ENCODE measurements at regions not wholly inside any gene's neighbourhood (a gene's known extent, or its start where the extent isn't known, plus 50 kb on each side); places are given as distances from the start of the nearest gene placed in this dataset.

GRCh38 chr2:133839677-133840076, 271.4 kb upstream of the NCKAP5 start:
- H3K4me3 ChIP-seq (ENCODE audit: low read depth, low read length) = no peak overlapping the region
- no peak for TF ChIP-seq CTCF (IDR thresholded peaks at IDR 0.05; ENCODE audit: insufficient read depth, low read length, missing control alignments)
- DNase-seq (ENCODE audit: low read depth, low spot score) = no peak
- ChIA-PET POLR2A (no interaction called here), CTCF (interaction anchor here (1.4 kb wide), 1 partner anchor 60 kb away, joined by 4 read pairs; no protein-coding TSS in a partner anchor)

- POLR2A ChIA-PET = interaction anchor here (0.6 kb wide), 1 partner anchor 10 kb away, joined by 3 read pairs; no protein-coding TSS in a partner anchor
- H3K4me3 ChIP-seq (ENCODE audit: low read depth, low read length) = no peak overlapping the region
- CTCF ChIA-PET = interaction anchor here (0.7 to 1.6 kb wide), 4 partner anchors 20 to 274 kb away, joined by 3 to 5 read pairs (median 4); no protein-coding TSS in a partner anchor
- DNase-seq (ENCODE audit: low read depth, low spot score) = no peak
- TF ChIP-seq CTCF (IDR thresholded peaks at IDR 0.05; ENCODE audit: insufficient read depth, low read length, missing control alignments) = no peak
These were observed 272.5 kb upstream of the NCKAP5 start for GRCh38 chr2:133840761-133841160.

GRCh38 chr2:133841900-133842299, 273.6 kb upstream of the NCKAP5 start:
- ChIA-PET CTCF (interaction anchor here (1.0 to 5.7 kb wide), 4 partner anchors 13 to 1167 kb away, joined by 3 to 60 read pairs (median 36); no protein-coding TSS in a partner anchor), POLR2A (no interaction called here)
- TF ChIP-seq CTCF (IDR thresholded peaks at IDR 0.05; ENCODE audit: insufficient read depth, low read length, missing control alignments) = no peak
- DNase-seq (ENCODE audit: low read depth, low spot score) = peak; percentile 95
- no peak overlapping the region for H3K4me3 ChIP-seq (ENCODE audit: low read depth, low read length)

- no peak for TF ChIP-seq CTCF (IDR thresholded peaks at IDR 0.05; ENCODE audit: insufficient read depth, low read length, missing control alignments)
- POLR2A ChIA-PET = no interaction called here
- CTCF ChIA-PET = interaction anchor here (1.0 to 5.7 kb wide), 8 partner anchors 11 to 1261 kb away, joined by 3 to 60 read pairs (median 12); no protein-coding TSS in a partner anchor
- H3K4me3 ChIP-seq (ENCODE audit: low read depth, low read length) = no peak overlapping the region
- DNase-seq (ENCODE audit: low read depth, low spot score) = no peak
These were observed 274.2 kb upstream of the NCKAP5 start for GRCh38 chr2:133842446-133842845.

GRCh38 chr2:133843091-133843490, 274.8 kb upstream of the NCKAP5 start:
- CTCF ChIA-PET = interaction anchor here (0.9 to 5.7 kb wide), 24 partner anchors 10 to 1494 kb away, joined by 3 to 60 read pairs (median 8); no protein-coding TSS in a partner anchor
- no peak for DNase-seq (ENCODE audit: low read depth, low spot score)

GRCh38 chr2:133843551-133843950, 275.3 kb upstream of the NCKAP5 start:
- no peak for DNase-seq (ENCODE audit: low read depth, low spot score)
- no peak for TF ChIP-seq CTCF (IDR thresholded peaks at IDR 0.05; ENCODE audit: insufficient read depth, low read length, missing control alignments)
- H3K4me3 ChIP-seq (ENCODE audit: low read depth, low read length) = no peak overlapping the region
- CTCF ChIA-PET = interaction anchor here (0.6 to 5.7 kb wide), 66 partner anchors 10 to 1495 kb away, joined by 3 to 60 read pairs (median 4); partner anchors contain the start of gene NCKAP5
- POLR2A ChIA-PET = no interaction called here

More at GRCh38 chr2:133843091-133843490, 274.8 kb upstream of the NCKAP5 start:
- TF ChIP-seq CTCF (IDR thresholded peaks at IDR 0.05; ENCODE audit: insufficient read depth, low read length, missing control alignments) = no peak
- POLR2A ChIA-PET = no interaction called here
- H3K4me3 ChIP-seq (ENCODE audit: low read depth, low read length) = no peak overlapping the region

Data from AG04449 (cell line).